Islet precursor cell (in vitro differentiated cells): ENCODE measurements at regions not wholly inside any gene's neighbourhood (a gene's known extent, or its start where the extent isn't known, plus 50 kb on each side); places are given as distances from the start of the nearest gene placed in this dataset.

Experiments used
- DNase-seq: peaks from one replicate; pipeline ENCODE4 v3.0.0-alpha.2; 2018

DNA sequence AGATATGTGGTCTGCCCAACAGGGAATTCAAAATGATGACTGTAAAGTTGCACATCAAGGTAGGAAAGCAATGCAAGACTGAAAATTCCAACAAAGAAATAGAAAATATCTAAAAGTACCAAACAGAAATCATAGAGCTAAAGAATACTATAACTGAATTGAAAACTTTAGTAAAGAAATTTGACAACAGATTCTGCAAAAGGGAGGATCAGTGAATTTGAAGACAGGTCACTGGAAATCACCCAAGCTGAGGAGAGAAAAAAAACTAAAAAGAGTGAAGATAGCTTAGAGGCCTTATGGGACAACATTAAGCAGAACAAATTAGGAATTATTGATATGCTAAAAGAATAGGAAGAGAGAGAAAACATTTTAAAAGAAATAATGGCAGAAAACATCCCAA, 240.6 kb downstream of the SNX13 start:
- DNase-seq, result no peak

DNA sequence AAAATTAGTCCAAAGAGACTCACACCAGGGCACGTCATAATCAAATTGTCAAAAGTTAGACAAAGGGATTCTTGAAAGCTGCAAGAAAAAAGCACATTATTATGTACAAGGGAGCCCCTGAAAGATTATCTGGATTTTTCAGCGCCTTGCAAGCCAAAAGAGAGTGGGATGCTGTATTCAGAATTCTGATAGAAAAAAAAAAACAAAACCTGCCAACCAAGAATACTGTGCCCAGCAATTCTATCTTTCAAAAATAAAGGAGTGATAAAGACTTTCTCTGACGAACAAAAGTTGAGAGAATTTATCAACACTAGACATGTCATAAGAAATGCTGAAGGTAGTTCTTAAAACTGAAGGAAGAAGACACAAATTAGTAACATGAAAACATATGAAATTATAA, 240.2 kb downstream of the SNX13 start:
- DNase-seq, result no peak

DNA sequence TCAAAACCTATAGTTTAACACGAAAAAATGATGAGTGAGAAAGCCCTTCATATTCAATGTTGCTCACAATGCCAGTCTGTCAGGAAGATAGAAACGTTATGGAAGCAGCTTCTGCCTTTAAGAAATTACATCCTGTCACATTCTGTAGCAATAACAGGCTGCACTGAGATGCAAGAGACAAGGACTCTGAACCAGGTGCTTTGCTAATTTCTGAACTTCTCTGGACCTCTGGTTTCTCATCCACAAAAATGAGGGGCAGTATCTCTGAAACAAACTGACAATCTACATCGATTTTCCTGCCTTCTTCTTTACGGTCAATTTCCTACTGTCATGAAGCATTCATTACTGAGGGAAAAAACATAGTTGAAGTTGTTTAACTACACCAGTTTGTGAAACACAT, 234.0 kb downstream of the SNX13 start:
- no peak for DNase-seq

DNA sequence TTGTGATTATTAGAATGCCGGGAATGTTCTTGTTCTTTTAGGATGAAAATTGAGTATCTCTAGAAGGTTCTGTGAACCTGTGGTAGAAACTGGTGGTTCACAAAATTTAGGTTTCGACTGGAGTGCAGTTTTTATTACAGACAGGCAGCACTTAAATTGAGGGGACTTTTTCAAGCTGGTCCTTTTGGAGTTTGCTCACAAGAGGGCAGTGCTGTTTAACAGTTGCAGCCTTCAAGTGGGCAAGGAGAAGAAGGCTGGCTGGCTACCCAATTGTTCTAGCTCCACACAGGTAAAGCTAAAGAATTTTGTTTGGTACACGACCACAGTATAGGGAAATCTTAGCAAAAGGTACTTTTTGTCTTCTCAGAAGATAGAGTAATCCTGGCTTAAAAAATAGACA, 233.6 kb downstream of the SNX13 start:
- peak; percentile 79 for DNase-seq

DNA sequence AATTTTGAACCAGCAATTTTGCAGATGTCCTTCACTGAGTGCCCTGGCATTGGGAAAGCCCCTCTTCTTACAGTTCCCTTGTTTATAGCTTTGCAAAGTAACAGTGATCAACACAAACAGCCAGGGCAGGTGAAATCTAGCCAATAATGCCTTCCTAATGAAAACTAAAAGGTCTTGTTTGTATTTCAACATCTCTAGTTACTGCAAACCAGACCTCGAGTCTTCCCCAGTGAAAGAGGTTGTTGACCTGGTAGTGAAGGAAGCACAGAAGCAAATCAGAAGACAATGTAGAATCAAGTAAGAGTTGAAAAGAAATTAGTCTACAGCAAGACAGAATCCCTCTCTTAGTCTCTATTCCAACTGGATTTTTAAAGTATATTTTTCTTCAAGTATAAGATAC, 231.2 kb downstream of the SNX13 start:
- no peak for DNase-seq

DNA sequence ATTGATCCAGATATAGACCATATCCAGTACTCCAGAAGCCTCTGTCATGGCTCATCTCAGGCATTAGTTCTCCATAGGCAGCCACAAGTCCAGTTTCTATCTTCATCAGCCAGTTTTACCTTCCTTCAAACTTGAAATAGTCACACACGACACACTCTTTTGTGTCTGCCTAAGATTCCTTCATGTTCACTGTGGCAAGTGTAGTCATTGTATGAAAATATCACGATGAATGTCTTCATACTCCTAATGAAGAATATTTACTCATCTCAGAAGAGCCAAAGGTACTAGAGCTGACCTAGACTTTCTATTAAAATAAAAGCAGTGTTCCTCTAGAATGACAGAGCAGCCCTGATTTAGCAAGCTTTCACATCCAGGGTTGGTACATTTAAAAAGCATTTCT, 230.7 kb downstream of the SNX13 start:
- DNase-seq, result no peak

DNA sequence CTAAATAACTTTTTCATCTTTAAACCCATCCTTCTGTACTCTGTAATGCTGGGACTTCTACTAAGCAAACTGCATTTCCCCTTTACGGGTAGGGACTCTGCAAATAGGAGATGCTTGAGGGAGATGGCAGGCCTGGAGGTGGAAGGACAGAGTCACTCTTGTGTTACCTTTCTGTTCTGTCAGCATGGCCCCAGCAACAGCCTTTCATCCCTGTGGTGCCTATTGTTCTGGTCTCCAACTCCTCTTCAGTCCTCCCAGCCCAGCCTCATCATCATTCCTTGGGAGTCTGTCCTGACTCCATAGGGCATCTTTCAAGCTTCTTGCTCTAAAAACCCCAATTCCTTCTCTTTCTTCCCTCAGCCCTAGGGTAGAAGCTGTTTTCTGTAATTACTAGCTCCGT, 230.0 kb downstream of the SNX13 start:
- no peak for DNase-seq

DNA sequence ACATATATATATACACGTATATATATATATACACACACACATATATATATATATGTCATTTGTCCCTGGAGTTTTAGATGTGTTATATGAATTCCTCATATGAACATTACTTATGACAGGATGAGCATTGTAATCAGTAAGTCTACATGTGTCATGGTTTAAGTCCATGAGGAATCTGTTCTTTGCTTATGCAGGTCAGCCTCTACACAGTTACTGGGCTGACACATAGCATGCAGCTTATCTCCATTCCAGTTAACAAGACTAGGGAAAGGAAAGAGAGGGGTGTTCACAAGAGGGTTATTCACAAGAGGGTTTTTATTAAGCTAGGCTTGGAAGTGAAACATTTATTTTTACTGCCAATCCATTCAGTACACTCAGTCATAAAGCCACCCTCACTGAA, 226.7 kb downstream of the SNX13 start:
- no peak for DNase-seq

DNA sequence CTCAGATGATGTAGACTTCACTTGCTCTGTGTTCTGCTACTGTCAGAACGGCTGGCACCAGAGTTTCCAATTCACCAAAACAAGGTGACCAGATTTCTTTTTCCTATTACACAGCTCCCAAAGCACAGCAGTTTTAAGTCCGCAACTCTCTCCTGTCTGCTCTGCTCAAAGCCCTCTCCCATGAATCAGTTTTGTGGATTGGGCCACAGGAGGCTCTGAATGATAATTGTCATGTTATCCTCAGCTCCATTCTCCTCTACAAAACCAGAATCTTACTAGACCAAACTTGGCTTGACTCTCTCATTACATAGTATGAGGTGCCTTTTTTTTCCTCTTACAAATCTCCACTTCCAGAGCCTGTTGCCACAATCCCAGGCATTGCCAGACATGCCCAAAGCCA, 223.5 kb downstream of the SNX13 start:
- no peak for DNase-seq

DNA sequence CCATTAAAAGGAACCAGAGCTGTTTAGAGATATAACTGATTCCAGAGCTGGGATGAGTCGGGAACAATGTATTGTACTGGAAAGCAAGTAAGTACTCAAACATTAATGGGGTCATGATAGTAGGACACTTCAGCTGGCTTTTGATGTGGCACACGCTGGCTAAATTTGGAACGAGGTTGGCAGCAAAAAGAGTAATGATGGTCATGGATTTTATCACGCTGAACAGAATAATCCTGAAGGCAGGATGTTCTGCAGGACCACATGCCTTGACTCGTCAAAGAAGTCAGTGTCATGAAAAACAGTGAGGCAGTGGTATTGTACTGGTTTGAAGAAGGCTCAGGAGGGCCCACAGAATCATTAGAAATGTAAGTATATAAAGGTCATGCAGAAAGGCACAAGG, 220.3 kb downstream of the SNX13 start:
- DNase-seq, result no peak

DNA sequence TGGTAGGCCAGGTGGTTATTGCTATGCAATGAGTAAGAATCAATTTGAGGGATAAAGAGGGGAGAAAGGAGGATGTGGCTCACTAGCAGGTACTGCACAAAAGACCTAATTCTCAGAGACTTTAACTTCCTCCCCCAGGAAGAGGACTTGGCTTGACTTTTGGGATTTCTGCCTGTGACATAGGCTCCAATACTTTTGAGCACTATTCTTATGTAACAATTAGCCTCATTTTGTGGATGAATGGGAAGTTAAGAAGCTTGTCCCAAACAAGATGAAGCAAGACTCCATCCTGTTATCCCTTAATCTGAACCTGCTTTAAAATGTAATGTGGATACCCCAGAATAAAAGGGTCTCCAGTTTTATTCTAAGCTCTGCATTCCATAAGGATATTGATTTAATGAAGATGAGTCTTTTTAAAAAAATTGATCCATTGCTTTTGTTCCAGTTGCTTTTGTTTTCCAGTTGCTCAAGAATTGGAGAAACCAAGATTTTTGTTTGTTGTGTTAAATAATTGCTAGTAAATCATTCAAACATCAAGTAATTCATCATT, 218.5 kb downstream of the SNX13 start:
- DNase-seq, result no peak

DNA sequence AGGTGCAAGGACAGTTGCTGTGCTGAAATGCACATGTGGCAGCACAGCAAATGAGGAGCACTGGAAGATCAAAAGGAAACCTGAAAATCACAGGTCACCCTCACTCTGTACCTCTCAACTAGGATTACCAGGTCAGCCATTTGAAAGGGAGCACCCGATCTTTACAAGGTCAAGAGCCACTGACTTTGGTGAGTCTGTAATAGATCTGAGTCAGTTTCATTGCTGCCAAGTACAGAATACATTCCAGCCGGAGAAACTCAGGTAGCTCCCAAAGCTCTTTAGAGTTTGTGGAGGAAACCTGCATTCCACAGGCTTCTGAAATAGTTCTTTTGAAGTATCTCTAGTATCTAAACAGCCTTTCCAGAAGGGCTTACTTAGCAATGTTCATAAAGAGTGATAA, 217.5 kb downstream of the SNX13 start:
- DNase-seq, result no peak

DNA sequence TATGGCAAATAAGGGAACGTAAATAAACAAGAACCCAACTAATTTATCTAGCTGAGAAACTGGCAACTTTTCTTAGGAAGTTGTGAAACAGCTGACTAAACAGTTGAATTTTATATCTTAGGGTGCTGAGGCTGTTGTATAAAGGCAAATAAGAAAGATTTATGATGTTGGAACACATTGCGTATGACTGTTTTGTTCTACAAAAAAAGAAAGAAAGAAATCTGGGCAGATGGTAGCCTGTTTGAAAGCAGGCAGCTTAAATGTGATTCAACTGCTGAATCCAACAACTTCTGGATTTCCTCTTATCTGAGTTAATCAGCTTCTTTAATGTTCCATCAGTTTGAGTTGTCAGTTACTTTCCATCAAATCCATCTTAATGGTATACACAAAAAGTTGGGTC, 214.5 kb downstream of the SNX13 start:
- no peak for DNase-seq

DNA sequence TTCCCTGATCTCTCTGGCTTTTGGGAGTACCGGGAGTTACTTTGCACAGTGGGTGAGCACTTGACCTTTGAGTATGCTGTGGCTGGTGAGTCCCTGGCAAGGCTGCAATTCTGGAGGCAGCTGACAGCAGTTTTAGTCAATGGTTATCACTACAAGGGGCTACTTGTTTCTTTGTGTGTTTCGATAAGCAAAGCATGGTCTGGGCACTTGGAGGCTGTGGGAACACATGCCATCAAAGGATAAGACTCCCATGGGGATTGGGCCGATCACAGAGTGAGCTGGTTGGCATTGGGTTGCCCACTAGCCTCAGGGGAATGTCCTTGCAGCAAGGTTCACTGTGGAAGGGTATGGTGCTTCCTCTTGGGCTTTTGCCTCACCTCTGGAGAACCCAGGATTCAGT, 208.2 kb downstream of the SNX13 start:
- DNase-seq, result no peak
